ENCODE measurements at regions not wholly inside any gene's neighbourhood (a gene's known extent, or its start where the extent isn't known, plus 50 kb on each side); places are given as distances from the start of the nearest gene placed in this dataset.

DNA sequence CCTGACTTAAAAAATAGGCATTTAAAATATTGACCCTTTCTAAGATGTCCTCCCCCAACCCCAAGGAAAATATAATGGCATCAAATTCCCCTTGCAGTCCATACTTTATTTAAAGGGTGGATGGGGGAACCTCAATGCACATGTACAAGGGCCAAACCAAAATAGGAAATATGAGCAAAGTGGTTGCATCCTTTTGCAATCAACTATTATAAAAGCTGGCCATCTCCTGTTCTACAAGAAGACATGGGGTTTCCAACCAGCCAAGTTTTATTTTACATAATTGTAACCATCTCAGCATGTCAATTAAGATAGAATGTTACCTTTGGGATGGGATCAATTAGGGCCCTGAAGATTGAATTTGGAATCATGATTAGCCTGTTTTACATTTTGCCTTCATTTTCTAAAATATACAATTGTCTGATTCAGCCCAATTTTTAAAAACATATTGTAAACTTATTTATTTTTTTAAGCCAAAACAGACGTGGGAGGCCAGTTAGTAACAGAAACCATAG lies 146.7 kb upstream of the NFIA start:
- TF ChIP-seq, protein P1, sequence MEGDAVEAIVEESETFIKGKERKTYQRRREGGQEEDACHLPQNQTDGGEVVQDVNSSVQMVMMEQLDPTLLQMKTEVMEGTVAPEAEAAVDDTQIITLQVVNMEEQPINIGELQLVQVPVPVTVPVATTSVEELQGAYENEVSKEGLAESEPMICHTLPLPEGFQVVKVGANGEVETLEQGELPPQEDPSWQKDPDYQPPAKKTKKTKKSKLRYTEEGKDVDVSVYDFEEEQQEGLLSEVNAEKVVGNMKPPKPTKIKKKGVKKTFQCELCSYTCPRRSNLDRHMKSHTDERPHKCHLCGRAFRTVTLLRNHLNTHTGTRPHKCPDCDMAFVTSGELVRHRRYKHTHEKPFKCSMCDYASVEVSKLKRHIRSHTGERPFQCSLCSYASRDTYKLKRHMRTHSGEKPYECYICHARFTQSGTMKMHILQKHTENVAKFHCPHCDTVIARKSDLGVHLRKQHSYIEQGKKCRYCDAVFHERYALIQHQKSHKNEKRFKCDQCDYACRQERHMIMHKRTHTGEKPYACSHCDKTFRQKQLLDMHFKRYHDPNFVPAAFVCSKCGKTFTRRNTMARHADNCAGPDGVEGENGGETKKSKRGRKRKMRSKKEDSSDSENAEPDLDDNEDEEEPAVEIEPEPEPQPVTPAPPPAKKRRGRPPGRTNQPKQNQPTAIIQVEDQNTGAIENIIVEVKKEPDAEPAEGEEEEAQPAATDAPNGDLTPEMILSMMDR (IDR thresholded peaks at IDR 0.05; ENCODE audit: low read depth, low read length, missing input control), result no peak
- TF ChIP-seq RAD21 (IDR thresholded peaks at IDR 0.05), result no peak
- no peak for TF ChIP-seq SP1 (IDR thresholded peaks at IDR 0.05)
- TF ChIP-seq, protein P2, sequence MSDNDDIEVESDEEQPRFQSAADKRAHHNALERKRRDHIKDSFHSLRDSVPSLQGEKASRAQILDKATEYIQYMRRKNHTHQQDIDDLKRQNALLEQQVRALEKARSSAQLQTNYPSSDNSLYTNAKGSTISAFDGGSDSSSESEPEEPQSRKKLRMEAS (IDR thresholded peaks at IDR 0.05), result no peak
- TF ChIP-seq TAF1 (conservative IDR thresholded peaks at IDR 0.05), result no peak
